ENCODE measurements at regions not wholly inside any gene's neighbourhood (a gene's known extent, or its start where the extent isn't known, plus 50 kb on each side); places are given as distances from the start of the nearest gene placed in this dataset.

DNA sequence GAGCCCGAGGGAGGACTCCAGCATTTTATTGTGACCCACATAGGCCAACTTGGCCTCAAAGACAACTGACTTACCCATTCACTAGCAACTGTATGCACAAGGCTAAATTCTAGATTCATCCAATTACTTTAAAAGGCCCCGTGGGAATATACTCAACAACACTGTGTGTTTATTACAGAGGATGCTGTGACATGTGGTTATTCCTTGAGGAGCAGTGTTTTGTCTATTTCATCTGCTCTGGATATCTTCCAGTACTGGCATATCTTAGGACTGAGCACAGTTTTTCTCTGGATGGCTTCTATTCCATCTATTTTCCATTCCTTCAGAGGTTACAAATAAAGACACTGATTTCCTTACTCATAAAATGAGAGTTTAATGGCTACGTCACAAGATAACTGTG, 87.2 kb upstream of the KRAS start:
- no peak for DNase-seq (ENCODE audit: extremely low read depth, insufficient read length)
- TF ChIP-seq, protein P1, sequence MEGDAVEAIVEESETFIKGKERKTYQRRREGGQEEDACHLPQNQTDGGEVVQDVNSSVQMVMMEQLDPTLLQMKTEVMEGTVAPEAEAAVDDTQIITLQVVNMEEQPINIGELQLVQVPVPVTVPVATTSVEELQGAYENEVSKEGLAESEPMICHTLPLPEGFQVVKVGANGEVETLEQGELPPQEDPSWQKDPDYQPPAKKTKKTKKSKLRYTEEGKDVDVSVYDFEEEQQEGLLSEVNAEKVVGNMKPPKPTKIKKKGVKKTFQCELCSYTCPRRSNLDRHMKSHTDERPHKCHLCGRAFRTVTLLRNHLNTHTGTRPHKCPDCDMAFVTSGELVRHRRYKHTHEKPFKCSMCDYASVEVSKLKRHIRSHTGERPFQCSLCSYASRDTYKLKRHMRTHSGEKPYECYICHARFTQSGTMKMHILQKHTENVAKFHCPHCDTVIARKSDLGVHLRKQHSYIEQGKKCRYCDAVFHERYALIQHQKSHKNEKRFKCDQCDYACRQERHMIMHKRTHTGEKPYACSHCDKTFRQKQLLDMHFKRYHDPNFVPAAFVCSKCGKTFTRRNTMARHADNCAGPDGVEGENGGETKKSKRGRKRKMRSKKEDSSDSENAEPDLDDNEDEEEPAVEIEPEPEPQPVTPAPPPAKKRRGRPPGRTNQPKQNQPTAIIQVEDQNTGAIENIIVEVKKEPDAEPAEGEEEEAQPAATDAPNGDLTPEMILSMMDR (IDR thresholded peaks at IDR 0.05; ENCODE audit: insufficient read depth, low read length, poor library complexity, severe bottlenecking) = no peak

DNA sequence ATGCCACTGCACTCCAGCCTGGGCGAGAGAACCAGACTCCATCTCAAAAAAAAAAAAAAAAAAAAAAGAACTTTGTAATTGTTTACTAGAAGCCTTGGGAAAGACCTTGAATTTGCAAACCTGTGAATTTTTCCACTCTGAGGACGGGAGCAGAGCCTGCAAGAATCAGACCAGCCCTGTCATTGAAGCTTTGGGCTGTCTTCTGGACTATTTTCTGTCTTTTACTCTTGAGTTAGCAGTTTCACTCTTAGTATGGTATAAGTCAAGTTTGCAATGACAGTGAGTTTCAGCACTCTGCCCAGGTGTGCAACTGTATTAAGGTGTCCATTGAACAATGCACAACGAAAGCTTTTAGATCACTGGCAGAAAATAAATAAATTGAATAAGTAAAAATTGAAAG, 81.4 kb upstream of the KRAS start:
- H3K36me3 ChIP-seq (ENCODE audit: control insufficient read depth, insufficient read depth, low read length) = no peaks in the 10 kb centered on the region
- no peak overlapping the region for H3K4me3 ChIP-seq (replicated peaks; ENCODE audit: low read depth, low read length)

More for the DNA sequence above, 87.2 kb upstream of the KRAS start:
- Histone ChIP-seq H3K36me3 (ENCODE audit: control insufficient read depth, insufficient read depth, low read length) (no peaks in the 10 kb centered on the region), H3K4me3 (replicated peaks; ENCODE audit: low read depth, low read length) (no peak overlapping the region), H3K27me3 (replicated peaks; ENCODE audit: control insufficient read depth, insufficient read depth, low read length) (no peaks in the 10 kb centered on the region)

DNA sequence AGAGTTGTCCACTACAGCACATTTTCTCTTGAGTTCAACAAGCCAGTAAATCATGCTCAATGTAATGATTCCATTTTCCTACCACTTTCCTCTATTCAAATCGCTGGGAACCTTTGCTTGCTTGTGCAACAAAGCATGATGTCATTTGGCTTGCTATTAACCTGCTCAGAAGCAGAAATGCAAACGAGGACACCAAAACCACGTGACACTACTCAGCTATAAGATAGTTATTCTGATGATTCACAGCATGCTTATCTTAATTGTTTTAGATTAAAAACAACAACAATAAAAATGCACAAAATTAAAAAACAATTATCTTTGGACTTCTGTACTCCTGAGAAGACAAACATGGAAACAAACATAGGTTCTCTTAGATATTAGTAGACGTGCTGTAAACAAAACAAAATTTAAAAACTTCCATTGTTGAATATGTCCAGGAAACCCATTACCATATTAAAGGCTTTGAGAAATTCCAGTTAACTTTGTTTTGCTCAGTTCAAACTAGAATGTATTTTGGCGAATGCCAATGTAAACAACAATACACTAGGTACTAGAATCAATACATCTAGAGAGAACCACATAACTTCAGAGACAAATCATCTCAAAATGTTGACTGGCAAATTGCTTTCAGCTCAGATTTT, 77.5 kb upstream of the KRAS start:
- DNase-seq (ENCODE audit: extremely low read depth, insufficient read length) = no peak
- no peak overlapping the region for H3K4me3 ChIP-seq (replicated peaks; ENCODE audit: low read depth, low read length)
- TF ChIP-seq, protein P1 (IDR thresholded peaks at IDR 0.05; ENCODE audit: insufficient read depth, low read length, poor library complexity, severe bottlenecking) = no peak
- no peaks in the 10 kb centered on the region for H3K36me3 ChIP-seq (ENCODE audit: control insufficient read depth, insufficient read depth, low read length)
- no peaks in the 10 kb centered on the region for H3K27me3 ChIP-seq (replicated peaks; ENCODE audit: control insufficient read depth, insufficient read depth, low read length)

More for the DNA sequence above, 81.4 kb upstream of the KRAS start:
- H3K27me3 ChIP-seq (replicated peaks; ENCODE audit: control insufficient read depth, insufficient read depth, low read length) = no peaks in the 10 kb centered on the region
- peak; percentile 12 for DNase-seq (ENCODE audit: extremely low read depth, insufficient read length)
- TF ChIP-seq, protein P1 (IDR thresholded peaks at IDR 0.05; ENCODE audit: insufficient read depth, low read length, poor library complexity, severe bottlenecking) = no peak

DNA sequence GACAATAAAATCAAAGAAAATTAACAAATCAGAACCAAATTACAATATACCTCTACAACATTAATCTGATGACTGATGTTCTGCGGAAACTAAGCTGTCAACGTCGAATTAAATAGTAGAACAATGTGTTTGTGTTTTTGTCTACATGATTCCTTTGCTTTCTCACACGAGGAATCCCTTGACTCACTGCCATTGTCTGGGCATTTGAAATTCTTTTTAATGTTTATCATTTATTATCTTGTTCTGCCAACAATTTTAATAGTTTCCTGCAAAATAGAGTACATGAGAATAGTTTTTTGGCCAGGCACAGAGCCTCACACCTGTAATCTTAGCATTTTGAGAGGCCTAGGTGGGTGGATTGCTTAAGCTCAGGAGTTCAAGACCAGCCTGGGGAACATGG, 76.6 kb upstream of the KRAS start:
- Histone ChIP-seq H3K36me3 (ENCODE audit: control insufficient read depth, insufficient read depth, low read length) (no peaks in the 10 kb centered on the region), H3K27me3 (replicated peaks; ENCODE audit: control insufficient read depth, insufficient read depth, low read length) (no peaks in the 10 kb centered on the region), H3K4me3 (replicated peaks; ENCODE audit: low read depth, low read length) (no peak overlapping the region)
- DNase-seq (ENCODE audit: extremely low read depth, insufficient read length) = no peak
- TF ChIP-seq, protein P1 (IDR thresholded peaks at IDR 0.05; ENCODE audit: insufficient read depth, low read length, poor library complexity, severe bottlenecking) = no peak

DNA sequence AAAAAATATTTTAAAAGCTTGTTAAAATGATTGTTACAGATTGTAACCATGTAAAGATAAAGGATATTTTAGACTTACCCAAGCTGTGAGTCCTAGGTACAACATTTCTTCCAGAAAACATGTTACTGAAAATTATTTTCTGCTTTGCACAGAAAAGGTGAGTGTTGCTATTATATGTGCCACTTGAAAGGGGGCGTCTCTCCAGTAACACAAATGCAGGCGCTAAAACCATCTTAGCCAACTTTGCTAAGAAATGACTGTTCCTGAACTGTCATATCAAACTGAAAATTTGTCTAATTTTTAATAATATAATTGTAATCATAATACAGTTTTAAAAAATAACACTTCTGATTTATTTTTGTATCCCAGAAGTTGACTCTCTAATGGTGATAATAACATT, 75.6 kb upstream of the KRAS start:
- no peaks in the 10 kb centered on the region for H3K36me3 ChIP-seq (ENCODE audit: control insufficient read depth, insufficient read depth, low read length)
- H3K4me3 ChIP-seq (replicated peaks; ENCODE audit: low read depth, low read length) = no peak overlapping the region
- H3K27me3 ChIP-seq (replicated peaks; ENCODE audit: control insufficient read depth, insufficient read depth, low read length) = no peaks in the 10 kb centered on the region
- TF ChIP-seq, protein P1 (IDR thresholded peaks at IDR 0.05; ENCODE audit: insufficient read depth, low read length, poor library complexity, severe bottlenecking) = no peak
- no peak for DNase-seq (ENCODE audit: extremely low read depth, insufficient read length)

DNA sequence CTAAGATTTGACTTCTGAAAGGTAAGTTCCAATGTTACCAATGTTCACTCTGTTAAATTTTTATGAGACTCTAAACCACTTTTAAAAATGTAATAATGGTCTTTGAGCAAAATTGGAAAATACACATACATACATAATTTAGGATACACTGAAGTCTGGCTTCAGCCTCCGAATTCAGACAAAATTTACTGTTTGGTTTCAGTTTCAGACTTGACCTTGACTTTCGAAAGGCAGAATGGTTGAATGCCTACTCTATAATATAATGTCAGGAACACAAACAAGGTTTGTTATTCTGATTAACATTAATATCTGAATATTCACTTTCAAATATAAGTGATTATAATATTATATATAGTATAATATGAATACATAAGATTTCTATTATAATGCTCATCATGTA, 74.1 kb upstream of the KRAS start:
- Histone ChIP-seq H3K4me3 (replicated peaks; ENCODE audit: low read depth, low read length) (no peak overlapping the region), H3K27me3 (replicated peaks; ENCODE audit: control insufficient read depth, insufficient read depth, low read length) (no peaks in the 10 kb centered on the region), H3K36me3 (ENCODE audit: control insufficient read depth, insufficient read depth, low read length) (no peaks in the 10 kb centered on the region)
- no peak for DNase-seq (ENCODE audit: extremely low read depth, insufficient read length)
- TF ChIP-seq, protein P1 (IDR thresholded peaks at IDR 0.05; ENCODE audit: insufficient read depth, low read length, poor library complexity, severe bottlenecking) = no peak
